Activated T-cell treated with anti-CD3 and anti-CD28 coated beads, Interleukin-2, amount 50 U/mL, for 72 hours (primary cell): ENCODE measurements at regions not wholly inside any gene's neighbourhood (a gene's known extent, or its start where the extent isn't known, plus 50 kb on each side); places are given as distances from the start of the nearest gene placed in this dataset.

Source experiments
- ATAC-seq, 2 donors: fragments of 150-1000 bp; cut with Tn5 transposase; replicated peaks in 1 of 2; 2 replicates each; pipeline ENCODE4 v1.10.0; 2021; ENCODE audit warnings: moderate library complexity in 2 of 2, mild to moderate bottlenecking in 1 of 2
- DNase-seq, 2 donors: peaks; one replicate each; pipeline ENCODE4 v3.0.0; 2021 to 2022; ENCODE audit warnings: mixed read lengths in 1 of 2
- H3K27ac Mint-ChIP-seq: one replicate; pipeline ENCODE4 v1.8.0; 2022; ENCODE audit warnings: mild to moderate bottlenecking, moderate library complexity, mixed read lengths
- H3K27me3 Mint-ChIP-seq: one replicate; pipeline ENCODE4 v1.8.0; 2022; ENCODE audit warnings: low read depth, mixed read lengths
- H3K36me3 Mint-ChIP-seq, 2 donors: one replicate each; pipeline ENCODE4 v1.8.0; 2022; ENCODE audit warnings: mixed read lengths in 2 of 2, mild to moderate bottlenecking in 1 of 2; ENCODE audit not compliant: insufficient read depth in 2 of 2
- H3K4me1 Mint-ChIP-seq: one replicate; pipeline ENCODE4 v1.8.0; 2022; ENCODE audit warnings: low read depth, mixed read lengths
- H3K4me3 Mint-ChIP-seq, 2 donors: one replicate each; pipeline ENCODE4 v1.8.0; 2022; ENCODE audit warnings: mild to moderate bottlenecking in 2 of 2, mixed read lengths in 2 of 2, moderate library complexity in 2 of 2
- H3K9me3 Mint-ChIP-seq, 2 donors: one replicate each; pipeline ENCODE4 v1.8.0; 2022; ENCODE audit warnings: mixed read lengths in 2 of 2

DNA sequence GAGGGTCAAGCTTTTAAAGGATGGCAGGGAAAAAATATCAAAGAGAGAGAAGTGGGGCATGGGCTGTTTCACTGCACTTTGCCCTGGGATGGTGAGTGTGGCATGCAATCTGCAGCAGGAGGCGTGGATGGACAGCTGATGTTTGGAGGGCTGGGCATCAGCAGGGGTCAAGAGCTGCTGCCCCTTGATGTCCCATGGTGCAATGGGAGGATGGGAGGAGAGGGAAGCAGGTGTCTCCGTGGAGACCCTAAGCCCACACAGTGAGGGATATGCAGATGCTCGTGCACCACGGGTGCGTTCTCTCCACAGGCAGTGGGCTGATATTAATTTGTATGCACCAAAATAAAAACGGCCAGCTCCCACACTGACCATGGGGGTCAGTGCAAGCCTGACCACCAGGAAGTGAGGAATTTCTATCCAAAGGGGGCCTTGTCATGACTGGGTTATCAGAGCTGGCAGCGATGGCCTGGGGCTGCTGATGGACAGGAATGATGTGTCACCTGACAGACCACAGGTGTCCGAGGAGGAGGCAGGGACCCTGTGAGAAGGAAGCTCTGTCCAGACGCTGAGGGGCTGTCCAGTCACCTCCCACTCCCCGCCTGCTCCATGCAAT, 183.6 kb downstream of the IRF8 start:
- Mint-ChIP-seq H3K27me3 (peaks cover 7% of the 10 kb centered on the region), H3K4me1 (no peaks in the 10 kb centered on the region), H3K36me3 (no peaks in the 10 kb centered on the region), H3K4me3 (no peak overlapping the region), H3K9me3 (no peaks in the 10 kb centered on the region), H3K27ac (no peak overlapping the region)
- no peak for ATAC-seq
- DNase-seq = no peak

DNA sequence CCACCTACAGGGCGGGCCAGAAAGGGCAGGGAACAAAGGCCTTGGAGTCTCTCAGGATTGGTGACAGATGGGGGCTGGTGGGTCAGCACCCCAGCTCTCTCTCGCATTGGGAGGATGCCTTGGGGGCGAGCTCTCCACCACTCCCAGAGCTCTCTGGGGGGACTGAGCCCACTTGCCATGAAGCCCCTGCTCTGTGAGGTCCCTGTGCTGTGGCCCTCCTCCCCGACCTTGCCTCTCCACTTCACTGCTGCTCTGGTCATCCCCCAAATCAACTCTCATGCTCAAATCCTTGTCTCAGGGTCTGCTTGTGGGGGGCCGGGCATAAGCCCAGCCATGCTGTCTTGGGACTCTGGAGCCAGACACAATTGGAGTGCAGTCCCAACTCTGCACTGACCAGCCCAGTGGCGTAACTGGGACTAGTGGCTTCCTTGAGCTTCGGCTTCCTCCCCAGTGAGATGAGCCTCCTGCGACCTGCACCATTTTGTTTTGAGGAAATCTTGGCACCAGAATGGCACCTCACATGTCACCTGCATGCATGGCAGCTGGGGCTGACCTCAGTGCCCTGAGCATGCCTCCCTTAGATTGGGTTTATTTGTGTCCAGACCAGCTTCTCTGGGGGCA, 184.5 kb downstream of the IRF8 start:
- Mint-ChIP-seq H3K4me3 (no peak overlapping the region), H3K4me1 (no peaks in the 10 kb centered on the region), H3K9me3 (no peaks in the 10 kb centered on the region)

DNA sequence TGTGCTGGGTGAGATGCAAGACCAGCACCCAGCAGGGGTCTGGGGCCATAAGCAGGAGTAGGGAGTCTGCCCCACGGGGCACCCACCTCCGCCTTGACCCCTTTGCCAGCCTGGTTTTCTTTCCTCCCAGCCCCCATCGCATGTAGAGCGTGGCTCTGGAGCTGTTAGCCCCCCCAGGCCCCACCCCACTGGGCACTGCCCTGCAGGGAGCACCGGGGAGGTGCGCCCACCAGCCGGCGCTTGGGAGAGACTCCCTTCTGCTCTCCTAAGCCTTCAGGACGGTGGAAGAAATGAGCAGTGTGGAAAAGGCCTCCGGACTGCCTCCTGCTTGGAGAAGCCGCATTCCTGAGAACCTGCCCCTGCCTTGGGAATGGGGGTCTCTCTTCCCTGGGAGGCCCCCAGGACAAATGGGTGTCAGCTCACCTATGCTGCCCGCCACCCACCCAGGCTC, 186.2 kb downstream of the IRF8 start:
- no peak overlapping the region for H3K4me3 Mint-ChIP-seq
- ATAC-seq = no peak
- peaks cover 2% of the 10 kb centered on the region for H3K27me3 Mint-ChIP-seq
- no peaks in the 10 kb centered on the region for H3K9me3 Mint-ChIP-seq
- no peak overlapping the region for H3K27ac Mint-ChIP-seq
- no peak for DNase-seq
- no peaks in the 10 kb centered on the region for H3K36me3 Mint-ChIP-seq
- H3K4me1 Mint-ChIP-seq = no peaks in the 10 kb centered on the region

More for the DNA sequence above, 184.5 kb downstream of the IRF8 start:
- no peak for ATAC-seq
- Mint-ChIP-seq H3K27ac (no peak overlapping the region), H3K27me3 (peaks cover 7% of the 10 kb centered on the region), H3K36me3 (no peaks in the 10 kb centered on the region)
- no peak for DNase-seq

DNA sequence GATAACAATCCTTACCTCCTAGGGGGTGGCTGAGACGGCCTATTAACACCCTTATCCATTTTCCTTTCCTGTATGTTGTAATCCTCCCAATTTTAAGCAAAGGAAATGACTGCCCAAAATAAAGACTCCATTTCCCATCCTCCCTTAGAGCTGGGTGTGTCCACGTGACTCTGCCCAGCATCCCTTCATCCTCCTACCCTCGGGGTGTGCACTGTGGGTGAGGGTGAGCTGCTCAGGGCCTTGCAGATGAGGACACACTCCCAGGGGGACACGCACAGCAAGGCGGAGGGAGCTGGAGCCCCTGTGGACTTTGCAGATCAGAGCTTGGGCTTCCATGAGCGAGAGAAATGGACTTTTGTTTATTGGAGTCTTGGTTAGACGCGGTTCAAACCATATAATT, 186.8 kb downstream of the IRF8 start:
- Mint-ChIP-seq H3K4me3 (no peak overlapping the region), H3K27me3 (no peaks in the 10 kb centered on the region), H3K4me1 (no peaks in the 10 kb centered on the region), H3K9me3 (no peaks in the 10 kb centered on the region), H3K27ac (no peak overlapping the region), H3K36me3 (no peaks in the 10 kb centered on the region)
- ATAC-seq (no peak), DNase-seq (no peak)

DNA sequence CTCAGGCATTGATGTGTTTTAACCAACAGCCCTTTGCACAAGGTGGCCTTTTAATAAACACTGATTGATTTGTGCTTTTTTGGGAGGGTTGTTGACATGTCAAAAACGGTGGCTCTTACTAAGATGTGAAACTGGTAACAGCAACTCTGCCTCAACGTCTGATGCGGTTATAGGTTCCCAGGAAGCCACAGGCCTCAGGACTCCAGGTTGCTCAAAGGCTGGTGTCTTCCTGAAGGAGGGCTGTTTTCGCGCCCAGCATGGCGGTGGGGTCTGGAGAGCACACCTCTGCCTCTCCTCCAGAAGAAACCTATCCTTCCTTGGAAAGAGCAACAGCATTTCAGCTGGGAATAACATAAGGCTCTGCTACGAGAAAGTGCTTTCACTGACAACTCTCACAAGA, 187.5 kb downstream of the IRF8 start:
- no peaks in the 10 kb centered on the region for H3K27me3 Mint-ChIP-seq
- ATAC-seq (no peak), DNase-seq (no peak)
- no peak overlapping the region for H3K4me3 Mint-ChIP-seq
- H3K4me1 Mint-ChIP-seq = no peaks in the 10 kb centered on the region
- H3K27ac Mint-ChIP-seq = no peak overlapping the region
- H3K36me3 Mint-ChIP-seq = no peaks in the 10 kb centered on the region
- no peaks in the 10 kb centered on the region for H3K9me3 Mint-ChIP-seq

DNA sequence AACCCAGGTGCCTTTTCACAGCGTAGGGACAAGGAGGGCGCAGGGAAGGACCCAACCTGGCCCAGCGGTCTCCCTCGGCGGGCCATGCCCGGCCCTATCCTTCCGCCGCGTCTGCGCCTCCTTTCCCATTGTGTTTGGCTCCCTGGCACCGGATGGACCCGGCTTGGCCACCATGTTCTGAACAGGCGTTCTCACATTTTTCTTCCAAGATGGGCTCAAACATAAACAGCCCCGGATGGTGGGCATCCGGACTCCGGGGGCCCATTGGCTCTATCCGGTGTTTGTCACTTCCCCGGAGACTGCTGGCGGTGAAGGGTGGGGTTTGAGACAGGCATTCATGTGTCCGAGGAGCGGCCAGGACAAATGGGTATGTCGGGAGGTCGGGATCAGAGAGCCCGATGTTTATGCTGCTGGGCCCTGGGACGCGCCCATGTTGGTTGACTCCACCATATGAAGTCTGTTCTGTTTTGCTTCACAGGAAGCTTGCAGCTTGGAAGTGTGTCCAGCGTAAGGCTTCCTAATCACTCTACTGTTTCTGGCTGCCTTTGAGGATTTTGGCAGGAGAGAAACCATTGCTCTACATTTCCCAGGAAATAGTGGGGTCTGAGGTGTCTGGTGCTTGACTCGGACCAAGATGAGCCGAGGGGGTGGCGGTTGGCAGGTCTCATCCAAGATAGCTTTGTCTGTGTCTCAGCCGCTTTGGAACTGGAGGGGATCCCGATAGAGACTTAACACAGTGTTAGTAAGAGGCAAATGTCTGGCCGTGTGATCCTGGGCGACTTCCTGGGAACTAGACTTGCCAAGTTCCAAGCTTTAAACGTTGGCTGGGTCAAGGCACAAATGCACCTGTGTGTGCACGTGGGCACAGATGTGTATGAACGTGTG, 188.3 kb downstream of the IRF8 start:
- Mint-ChIP-seq H3K4me3 (no peak overlapping the region), H3K27me3 (no peaks in the 10 kb centered on the region), H3K4me1 (no peaks in the 10 kb centered on the region), H3K9me3 (no peaks in the 10 kb centered on the region), H3K27ac (no peak overlapping the region), H3K36me3 (no peaks in the 10 kb centered on the region)
- DNase-seq = no peak
- ATAC-seq = no peak

DNA sequence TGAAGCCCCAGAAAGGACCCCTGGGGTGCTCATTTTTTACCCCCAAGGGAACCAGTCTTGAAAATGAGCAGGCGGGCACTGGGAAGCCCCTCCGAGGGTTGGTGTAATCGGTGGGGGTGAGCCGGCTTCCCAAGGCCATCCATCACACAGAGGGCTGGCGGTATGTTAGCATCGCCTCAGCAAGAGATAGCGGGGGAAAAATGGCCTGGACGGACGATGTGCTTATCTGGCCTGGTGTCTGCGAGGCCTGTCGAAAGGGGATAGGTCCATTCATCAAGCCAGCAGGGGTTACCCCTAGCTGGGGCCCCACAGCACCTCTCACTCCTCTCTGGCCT, 188.9 kb downstream of the IRF8 start:
- no peak overlapping the region for H3K4me3 Mint-ChIP-seq
- ATAC-seq = no peak
- H3K4me1 Mint-ChIP-seq = no peaks in the 10 kb centered on the region
- no peaks in the 10 kb centered on the region for H3K36me3 Mint-ChIP-seq
- H3K27ac Mint-ChIP-seq = no peak overlapping the region
- H3K27me3 Mint-ChIP-seq = no peaks in the 10 kb centered on the region
- no peak for DNase-seq
- no peaks in the 10 kb centered on the region for H3K9me3 Mint-ChIP-seq

DNA sequence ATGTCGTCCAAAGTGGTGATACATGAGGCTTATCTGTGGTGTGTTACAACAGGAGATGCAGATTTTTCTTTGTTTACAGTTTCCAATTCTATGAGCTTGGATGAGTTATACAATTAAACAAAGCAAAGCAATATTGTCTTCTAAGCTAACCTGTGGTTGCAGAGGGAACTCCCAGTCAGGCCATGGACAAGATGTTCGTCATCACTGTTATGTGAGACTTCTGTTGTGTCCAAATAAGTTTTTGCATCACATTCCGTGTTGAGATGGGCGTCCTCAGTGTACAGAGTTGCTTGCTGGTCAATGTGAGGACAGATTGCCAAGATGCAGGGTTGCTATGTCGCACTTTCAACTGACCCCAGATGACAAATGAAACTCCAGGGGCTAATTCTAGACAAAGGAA, 189.3 kb downstream of the IRF8 start:
- no peak overlapping the region for H3K27ac Mint-ChIP-seq
- no peaks in the 10 kb centered on the region for H3K9me3 Mint-ChIP-seq
- no peaks in the 10 kb centered on the region for H3K4me1 Mint-ChIP-seq
- H3K27me3 Mint-ChIP-seq = no peaks in the 10 kb centered on the region
- no peak for DNase-seq
- no peak for ATAC-seq
- no peaks in the 10 kb centered on the region for H3K36me3 Mint-ChIP-seq
- no peak overlapping the region for H3K4me3 Mint-ChIP-seq

DNA sequence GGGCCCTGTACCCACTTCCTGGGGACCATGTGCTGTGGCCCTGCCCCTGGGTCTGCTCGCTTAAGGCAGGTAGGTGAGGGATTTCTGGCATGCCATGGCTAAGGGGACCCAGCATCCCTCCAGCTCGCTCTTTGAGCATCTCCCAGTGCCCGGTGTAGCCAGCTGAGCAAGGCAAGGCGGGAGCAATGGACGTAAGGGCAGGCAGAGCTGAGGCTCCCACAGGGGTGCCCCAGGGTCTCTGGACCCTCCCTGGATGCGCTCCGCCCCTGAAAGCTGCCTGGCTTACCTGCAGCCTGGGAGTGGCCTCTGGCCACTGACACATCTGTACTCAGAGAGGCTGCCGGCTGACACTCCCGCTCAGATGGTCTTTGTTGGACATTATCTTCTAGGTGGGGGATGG, 189.9 kb downstream of the IRF8 start:
- H3K36me3 Mint-ChIP-seq = no peaks in the 10 kb centered on the region
- ATAC-seq = no peak
- DNase-seq = no peak
- no peak overlapping the region for H3K4me3 Mint-ChIP-seq
- H3K27me3 Mint-ChIP-seq = no peaks in the 10 kb centered on the region
- no peaks in the 10 kb centered on the region for H3K4me1 Mint-ChIP-seq
- H3K27ac Mint-ChIP-seq = no peak overlapping the region
- no peaks in the 10 kb centered on the region for H3K9me3 Mint-ChIP-seq

DNA sequence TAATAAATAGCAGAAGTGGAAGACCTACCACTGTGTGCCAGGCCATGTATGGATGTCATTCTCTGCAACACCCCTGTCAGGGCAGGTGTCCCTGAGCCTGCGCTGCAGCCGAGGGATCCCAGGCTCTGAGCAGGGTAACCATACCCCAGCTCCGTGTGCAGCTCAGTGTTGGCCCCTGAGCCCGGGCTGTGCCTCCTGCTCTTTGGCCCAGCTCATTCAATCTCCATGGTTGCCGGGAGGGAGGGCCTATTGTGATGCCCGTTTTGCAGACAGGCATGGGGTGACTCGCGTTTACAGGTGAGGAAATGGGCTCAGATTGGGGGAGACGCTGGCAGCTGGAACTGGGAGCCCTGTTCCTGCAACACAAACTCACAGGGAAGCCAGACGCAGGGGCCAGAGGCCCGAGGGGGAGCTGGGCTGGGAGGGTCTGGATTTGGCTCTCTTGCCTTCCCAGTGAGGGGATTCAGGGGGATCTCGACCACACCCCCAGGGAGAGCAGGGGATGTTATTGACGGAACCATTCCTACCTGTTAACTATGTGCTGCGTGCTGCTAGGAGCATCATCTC, 190.5 kb downstream of the IRF8 start:
- Mint-ChIP-seq H3K27me3 (no peaks in the 10 kb centered on the region), H3K9me3 (no peaks in the 10 kb centered on the region)
- no peak for ATAC-seq

DNA sequence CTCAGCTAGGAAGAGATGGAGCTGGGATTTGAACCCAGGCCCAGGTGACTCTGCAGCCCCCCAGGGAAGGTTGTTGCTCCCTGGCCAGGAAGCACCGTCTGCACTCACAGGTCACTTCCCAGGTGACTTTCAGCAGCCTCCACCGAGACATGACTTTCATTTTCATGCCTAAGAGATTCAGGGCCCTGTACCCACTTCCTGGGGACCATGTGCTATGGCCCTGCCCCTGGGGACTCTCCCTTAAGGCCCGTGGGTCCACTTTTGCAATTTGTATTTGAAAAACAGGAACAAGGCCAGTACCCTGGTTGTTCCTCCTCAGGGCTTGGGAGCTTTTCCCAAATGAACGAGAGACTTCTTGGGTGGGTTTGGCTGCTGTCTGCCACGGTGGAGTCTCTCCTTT, 191.0 kb downstream of the IRF8 start:
- no peak for DNase-seq
- no peaks in the 10 kb centered on the region for H3K4me1 Mint-ChIP-seq
- no peaks in the 10 kb centered on the region for H3K9me3 Mint-ChIP-seq
- no peak overlapping the region for H3K4me3 Mint-ChIP-seq
- H3K36me3 Mint-ChIP-seq = no peaks in the 10 kb centered on the region
- H3K27me3 Mint-ChIP-seq = no peaks in the 10 kb centered on the region
- H3K27ac Mint-ChIP-seq = no peak overlapping the region
- ATAC-seq = no peak

More for the DNA sequence above, 190.5 kb downstream of the IRF8 start:
- no peak overlapping the region for H3K4me3 Mint-ChIP-seq
- DNase-seq = no peak
- H3K36me3 Mint-ChIP-seq = no peaks in the 10 kb centered on the region
- H3K4me1 Mint-ChIP-seq = no peaks in the 10 kb centered on the region
- no peak overlapping the region for H3K27ac Mint-ChIP-seq

DNA sequence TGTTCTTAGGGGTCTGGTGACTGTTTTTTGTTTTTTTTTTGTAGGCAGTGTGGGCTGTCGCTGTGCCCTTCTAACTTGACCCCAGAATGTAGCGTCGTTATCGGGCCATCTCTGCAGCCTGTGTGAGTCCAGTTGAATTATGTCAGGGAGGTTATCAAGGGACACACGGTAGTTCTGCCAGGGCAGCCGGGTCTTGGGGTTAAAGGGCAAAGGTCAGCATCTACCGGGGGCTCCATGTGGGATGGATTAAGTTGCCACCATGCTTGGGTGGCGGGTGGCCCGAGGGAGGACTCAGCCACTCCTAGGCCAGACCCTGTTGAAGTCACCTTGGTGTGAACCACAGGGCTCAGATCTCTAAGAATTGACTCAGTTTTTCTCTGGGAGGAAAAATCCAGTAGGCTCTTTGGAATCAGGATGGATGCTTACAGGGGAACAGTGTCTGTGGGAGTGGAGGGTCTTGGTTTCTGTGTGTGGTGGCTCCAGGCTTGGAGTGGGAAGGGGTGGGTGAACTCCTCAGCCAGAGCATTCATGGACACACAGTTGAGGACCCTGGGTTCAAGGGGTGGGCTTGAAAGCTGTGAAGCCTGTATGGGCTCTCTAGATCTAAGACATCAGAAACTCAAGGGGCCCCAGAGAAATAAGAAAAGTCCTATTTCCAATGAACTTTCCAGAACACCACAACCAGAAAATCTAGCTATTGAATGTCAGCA, 191.7 kb downstream of the IRF8 start:
- no peak for ATAC-seq
- no peak overlapping the region for H3K27ac Mint-ChIP-seq
- no peaks in the 10 kb centered on the region for H3K27me3 Mint-ChIP-seq

DNA sequence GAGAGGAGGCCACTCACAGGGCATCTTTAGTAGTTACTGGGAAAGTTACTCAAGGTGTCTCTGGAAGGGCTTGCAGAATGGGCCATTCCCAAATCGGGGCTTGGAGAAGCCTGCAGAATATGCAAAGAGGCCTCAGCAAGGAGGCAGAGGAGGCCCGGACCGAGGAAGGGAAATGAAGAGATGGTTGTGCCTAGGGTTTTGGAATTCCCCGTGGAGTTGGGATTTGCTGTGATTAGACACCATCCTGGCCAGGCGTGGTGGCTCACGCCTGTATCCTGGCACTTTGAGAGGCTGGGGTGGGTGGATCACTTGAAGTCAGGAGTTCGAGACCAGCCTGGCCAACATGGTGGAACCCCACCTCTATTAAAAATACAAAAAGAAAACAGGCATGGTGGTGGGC, 193.0 kb downstream of the IRF8 start:
- DNase-seq = no peak
- Mint-ChIP-seq H3K36me3 (no peaks in the 10 kb centered on the region), H3K27ac (no peak overlapping the region), H3K4me1 (no peaks in the 10 kb centered on the region), H3K4me3 (no peak overlapping the region), H3K9me3 (no peaks in the 10 kb centered on the region), H3K27me3 (no peaks in the 10 kb centered on the region)
- no peak for ATAC-seq

More for the DNA sequence above, 191.7 kb downstream of the IRF8 start:
- Mint-ChIP-seq H3K4me1 (no peaks in the 10 kb centered on the region), H3K4me3 (no peak overlapping the region), H3K9me3 (no peaks in the 10 kb centered on the region), H3K36me3 (no peaks in the 10 kb centered on the region)
- no peak for DNase-seq
